Neural crest cell (in vitro differentiated cells): ENCODE measurements at regions not wholly inside any gene's neighbourhood (a gene's known extent, or its start where the extent isn't known, plus 50 kb on each side); places are given as distances from the start of the nearest gene placed in this dataset.
"Not testable (repeated sequence)": the region's sequence is repeated elsewhere in the genome, so short reads cannot be mapped to it uniquely, and the experiment has no call there.

Experiments
- DNase-seq: peaks from one replicate; pipeline ENCODE4 v3.0.0; 2021; ENCODE audit warnings: low read depth, mixed read lengths, low spot score
- H3K27ac Mint-ChIP-seq: one replicate; pipeline ENCODE4 v1.8.0; 2021; ENCODE audit warnings: mild to moderate bottlenecking, mixed read lengths; ENCODE audit not compliant: unreplicated experiment
- H3K27me3 Mint-ChIP-seq: 2 replicates; pipeline ENCODE4 v1.8.0; 2021; ENCODE audit warnings: low read depth, mild to moderate bottlenecking, mixed read lengths
- H3K36me3 Mint-ChIP-seq: 2 replicates; pipeline ENCODE4 v1.8.0; 2021; ENCODE audit warnings: low read depth, mild to moderate bottlenecking, mixed read lengths
- H3K4me1 Mint-ChIP-seq: 2 replicates; pipeline ENCODE4 v1.8.0; 2021; ENCODE audit warnings: mixed read lengths
- H3K4me3 Mint-ChIP-seq: one replicate; pipeline ENCODE4 v1.8.0; 2021; ENCODE audit warnings: mild to moderate bottlenecking, mixed read lengths
- H3K9me3 Mint-ChIP-seq: 2 replicates; pipeline ENCODE4 v1.8.0; 2021; ENCODE audit warnings: mixed read lengths
- TF ChIP-seq, protein P1 (sequence below): fragments of 200-600 bp; sonication (generic); conservative IDR thresholded peaks from 2 replicates; pipeline ENCODE4 v1.5.0; 2021; ENCODE audit warnings: antibody characterized with exemption, mild to moderate bottlenecking

DNA sequence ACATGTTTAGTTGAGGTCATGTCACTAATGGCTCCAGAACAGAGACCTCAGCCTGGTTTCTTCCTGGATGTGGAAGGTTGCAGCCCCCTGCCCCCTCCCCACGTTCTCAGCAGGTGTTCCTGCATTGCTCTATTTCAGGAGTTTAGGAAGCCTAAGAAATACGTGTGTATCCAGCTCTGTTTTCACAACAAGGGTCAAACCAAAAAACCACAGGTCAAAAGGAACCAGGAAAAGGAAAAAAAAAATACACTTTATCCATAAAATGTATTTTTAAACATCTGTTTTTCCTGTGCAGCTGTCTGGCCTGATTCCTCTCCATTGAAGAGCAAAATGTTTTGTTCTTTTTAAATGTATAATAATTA, 107.9 kb upstream of the PLEKHG1 start:
- Mint-ChIP-seq H3K4me3 (no peak overlapping the region), H3K27ac (no peak overlapping the region), H3K4me1 (peaks cover 5% of the 10 kb centered on the region), H3K9me3 (peaks cover 9% of the 10 kb centered on the region), H3K36me3 (peaks cover 3% of the 10 kb centered on the region), H3K27me3 (no peaks in the 10 kb centered on the region)
- TF ChIP-seq, protein P1, sequence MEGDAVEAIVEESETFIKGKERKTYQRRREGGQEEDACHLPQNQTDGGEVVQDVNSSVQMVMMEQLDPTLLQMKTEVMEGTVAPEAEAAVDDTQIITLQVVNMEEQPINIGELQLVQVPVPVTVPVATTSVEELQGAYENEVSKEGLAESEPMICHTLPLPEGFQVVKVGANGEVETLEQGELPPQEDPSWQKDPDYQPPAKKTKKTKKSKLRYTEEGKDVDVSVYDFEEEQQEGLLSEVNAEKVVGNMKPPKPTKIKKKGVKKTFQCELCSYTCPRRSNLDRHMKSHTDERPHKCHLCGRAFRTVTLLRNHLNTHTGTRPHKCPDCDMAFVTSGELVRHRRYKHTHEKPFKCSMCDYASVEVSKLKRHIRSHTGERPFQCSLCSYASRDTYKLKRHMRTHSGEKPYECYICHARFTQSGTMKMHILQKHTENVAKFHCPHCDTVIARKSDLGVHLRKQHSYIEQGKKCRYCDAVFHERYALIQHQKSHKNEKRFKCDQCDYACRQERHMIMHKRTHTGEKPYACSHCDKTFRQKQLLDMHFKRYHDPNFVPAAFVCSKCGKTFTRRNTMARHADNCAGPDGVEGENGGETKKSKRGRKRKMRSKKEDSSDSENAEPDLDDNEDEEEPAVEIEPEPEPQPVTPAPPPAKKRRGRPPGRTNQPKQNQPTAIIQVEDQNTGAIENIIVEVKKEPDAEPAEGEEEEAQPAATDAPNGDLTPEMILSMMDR = no peak
- DNase-seq = no peak

DNA sequence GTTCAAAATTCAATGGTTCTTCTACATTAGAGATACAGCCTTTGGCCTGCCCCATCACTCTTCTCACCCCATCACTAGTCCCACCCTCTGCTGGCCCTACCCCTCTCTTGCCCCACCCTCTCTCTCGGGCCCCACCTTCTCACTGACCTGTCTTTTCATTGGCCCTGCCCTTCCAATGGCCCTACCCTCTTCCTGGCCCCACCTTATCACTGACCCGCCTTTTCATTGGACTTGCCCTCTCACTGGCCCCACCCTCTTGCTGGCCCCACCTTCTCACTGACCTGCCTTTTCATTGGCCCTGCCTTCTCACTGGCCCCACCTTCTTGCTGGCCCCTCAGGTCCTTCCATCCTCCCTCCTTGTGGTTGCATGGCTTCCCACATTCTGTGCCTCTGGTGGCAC, 107.2 kb upstream of the PLEKHG1 start:
- no peak for DNase-seq
- TF ChIP-seq, protein P1 = no peak
- peaks cover 5% of the 10 kb centered on the region for H3K4me1 Mint-ChIP-seq
- peaks cover 9% of the 10 kb centered on the region for H3K9me3 Mint-ChIP-seq
- H3K27me3 Mint-ChIP-seq = no peaks in the 10 kb centered on the region
- peaks cover 3% of the 10 kb centered on the region for H3K36me3 Mint-ChIP-seq
- no peak overlapping the region for H3K4me3 Mint-ChIP-seq
- H3K27ac Mint-ChIP-seq = no peak overlapping the region

DNA sequence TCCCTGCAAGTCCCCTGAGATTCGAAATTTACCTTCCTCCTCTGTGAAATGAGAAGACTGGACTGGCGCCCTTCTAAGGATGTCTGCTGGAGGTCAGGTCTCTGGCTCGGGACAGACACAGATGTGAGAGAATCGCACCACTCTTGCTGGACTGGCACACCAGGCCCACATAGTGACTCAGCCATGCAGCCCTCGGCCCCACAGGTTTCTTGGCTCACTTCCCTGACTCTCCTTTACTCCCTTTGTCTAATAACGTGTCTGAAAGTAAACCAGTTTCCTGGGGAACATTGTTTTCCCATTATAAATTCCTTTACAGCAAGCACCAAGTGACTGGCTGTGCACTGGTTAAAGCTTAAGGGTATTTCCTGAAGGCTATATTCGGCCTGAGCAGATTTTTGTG, 106.7 kb upstream of the PLEKHG1 start:
- H3K27me3 Mint-ChIP-seq = no peaks in the 10 kb centered on the region
- peaks cover 9% of the 10 kb centered on the region for H3K9me3 Mint-ChIP-seq
- H3K36me3 Mint-ChIP-seq = peaks cover 3% of the 10 kb centered on the region
- peaks cover 5% of the 10 kb centered on the region for H3K4me1 Mint-ChIP-seq
- H3K27ac Mint-ChIP-seq = no peak overlapping the region
- TF ChIP-seq, protein P1 = no peak
- DNase-seq = no peak
- no peak overlapping the region for H3K4me3 Mint-ChIP-seq

DNA sequence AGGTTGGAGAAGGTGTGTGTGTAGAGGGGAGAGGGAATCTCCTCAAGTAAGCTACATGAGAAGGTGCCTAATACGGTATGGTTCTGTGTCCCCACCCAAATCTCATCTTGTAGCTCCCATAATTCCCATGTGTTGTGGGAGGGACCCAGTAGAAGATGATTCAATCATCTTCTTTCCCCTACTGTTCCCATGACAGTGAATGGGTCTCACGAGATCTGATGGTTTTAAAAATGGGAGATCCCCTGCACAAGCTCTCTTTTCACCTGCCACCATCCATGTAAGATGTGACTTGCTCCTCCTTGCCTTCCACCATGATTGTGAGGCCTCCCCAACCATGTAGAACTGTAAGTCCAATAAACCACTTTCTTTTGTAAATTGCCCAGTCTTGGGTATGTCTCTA, 106.1 kb upstream of the PLEKHG1 start:
- H3K27me3 Mint-ChIP-seq, H3K36me3 Mint-ChIP-seq, H3K4me3 Mint-ChIP-seq, DNase-seq, H3K27ac Mint-ChIP-seq, H3K9me3 Mint-ChIP-seq, H3K4me1 Mint-ChIP-seq: not testable (repeated sequence)

DNA sequence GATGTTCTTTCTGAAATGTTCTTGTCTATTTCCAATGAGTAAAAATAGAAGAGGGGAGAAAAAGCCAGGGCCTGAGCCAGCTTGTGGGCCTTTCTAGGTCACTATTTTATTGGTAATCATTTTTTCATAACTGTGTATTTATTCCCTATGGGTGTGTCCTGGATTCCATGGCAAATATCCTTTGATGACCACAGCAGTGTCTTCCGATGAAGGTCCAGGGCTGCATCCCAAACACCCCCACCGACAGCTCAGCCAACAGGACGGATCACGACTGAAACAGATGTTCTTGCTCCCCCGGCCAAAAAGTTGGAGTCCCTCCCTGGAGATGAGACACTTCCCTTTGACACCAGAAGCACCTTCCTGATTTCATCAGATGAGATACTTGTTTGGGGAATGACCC, 105.4 kb upstream of the PLEKHG1 start:
- peaks cover 5% of the 10 kb centered on the region for H3K9me3 Mint-ChIP-seq
- no peak overlapping the region for H3K4me3 Mint-ChIP-seq
- peaks cover 3% of the 10 kb centered on the region for H3K36me3 Mint-ChIP-seq
- TF ChIP-seq, protein P1 = no peak
- H3K4me1 Mint-ChIP-seq = peaks cover 5% of the 10 kb centered on the region
- H3K27ac Mint-ChIP-seq = no peak overlapping the region
- H3K27me3 Mint-ChIP-seq = no peaks in the 10 kb centered on the region
- DNase-seq = no peak

DNA sequence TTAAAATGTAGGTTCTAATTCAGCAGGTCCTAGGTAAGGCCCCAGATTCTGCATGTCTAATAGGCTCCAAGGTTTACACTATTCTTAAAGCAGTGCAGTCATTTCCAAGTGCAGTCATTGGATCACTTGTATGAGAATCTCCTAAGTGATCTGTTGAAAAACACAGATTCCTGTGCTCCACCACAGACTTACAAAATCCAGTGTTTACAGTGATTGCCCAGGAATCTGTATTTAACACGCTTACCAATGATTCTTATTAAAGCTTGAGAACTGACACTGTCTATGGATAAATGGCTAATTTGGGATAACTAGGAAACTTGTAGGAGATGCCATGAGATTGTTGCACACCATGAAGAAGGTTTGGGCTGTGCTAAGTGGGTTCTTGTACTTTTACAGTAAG, 104.6 kb upstream of the PLEKHG1 start:
- H3K27me3 Mint-ChIP-seq = no peaks in the 10 kb centered on the region
- H3K27ac Mint-ChIP-seq = no peak overlapping the region
- DNase-seq = no peak

More for the DNA sequence above, 104.6 kb upstream of the PLEKHG1 start:
- H3K4me1 Mint-ChIP-seq = peaks cover 5% of the 10 kb centered on the region
- TF ChIP-seq, protein P1 = no peak
- H3K9me3 Mint-ChIP-seq = peaks cover 5% of the 10 kb centered on the region
- H3K36me3 Mint-ChIP-seq = peaks cover 3% of the 10 kb centered on the region
- H3K4me3 Mint-ChIP-seq = no peak overlapping the region
